Uterus (tissue), 2 donors: ENCODE measurements at regions not wholly inside any gene's neighbourhood (a gene's known extent, or its start where the extent isn't known, plus 50 kb on each side); places are given as distances from the start of the nearest gene placed in this dataset.

Experiments
- CTCF ChIP-seq, 4 experiments: fragments of 200-600 bp in 2 of 4; fragments of 450-650 bp in 2 of 4; sonication (generic) in 2 of 4; IDR thresholded peaks; one replicate each; pipeline ENCODE4 v1.5.1; 2016 to 2019; ENCODE audit warnings: antibody characterized with exemption in 4 of 4, mild to moderate bottlenecking in 2 of 4, moderate library complexity in 1 of 4
- POLR2A ChIP-seq, 2 donors: fragments of 450-650 bp; IDR thresholded peaks; one replicate each; pipeline ENCODE4 v1.6.1; 2016; ENCODE audit warnings: antibody characterized with exemption in 2 of 2, mild to moderate bottlenecking in 1 of 2, moderate library complexity in 1 of 2

GRCh38 chr22:22118987-22119386 lies 125.6 kb upstream of the VPREB1 start:
- no peak for TF ChIP-seq CTCF (IDR thresholded peaks at IDR 0.05)
- no peak for TF ChIP-seq POLR2A (IDR thresholded peaks at IDR 0.05)
